ENCODE measurements at regions not wholly inside any gene's neighbourhood (a gene's known extent, or its start where the extent isn't known, plus 50 kb on each side); places are given as distances from the start of the nearest gene placed in this dataset.

GRCh38 chr20:25992146-25992545 lies 295.5 kb upstream of the ZNF337 start:
- TF ChIP-seq CTCF (IDR thresholded peaks at IDR 0.05) (no peak), POLR2A (IDR thresholded peaks at IDR 0.05) (no peak)

Measured in testis (tissue), 2 donors.